Smooth muscle cell (in vitro differentiated cells): ENCODE measurements at regions not wholly inside any gene's neighbourhood (a gene's known extent, or its start where the extent isn't known, plus 50 kb on each side); places are given as distances from the start of the nearest gene placed in this dataset.

Source experiments
- DNase-seq: peaks from one replicate; lab custom pipeline; 2025; ENCODE audit not compliant: unreplicated experiment; lab: John Stamatoyannopoulos, UW
- H2AFZ ChIP-seq: fragments of 200-600 bp; sonication (generic); 2 replicates; pipeline ENCODE4 v1.6.0; 2016; ENCODE audit warnings: antibody characterized with exemption, low read depth, mild to moderate bottlenecking
- H3F3A ChIP-seq: fragments of 200-600 bp; sonication (generic); 2 replicates; pipeline ENCODE4 v1.6.0; 2017; ENCODE audit warnings: antibody characterized with exemption, low read depth
- H3K27ac ChIP-seq: fragments of 200-600 bp; sonication (generic); 2 replicates; pipeline ENCODE4 v1.5.1; 2016; ENCODE audit warnings: low read depth, mild to moderate bottlenecking
- H3K27me3 ChIP-seq: fragments of 200-600 bp; sonication (generic); 2 replicates; pipeline ENCODE4 v1.6.1; 2016; ENCODE audit warnings: low read depth, mild to moderate bottlenecking
- H3K36me3 ChIP-seq: fragments of 200-600 bp; sonication (generic); 2 replicates; pipeline ENCODE4 v1.5.1; 2016; ENCODE audit warnings: low read depth
- H3K4me1 ChIP-seq: fragments of 200-600 bp; sonication (generic); 2 replicates; pipeline ENCODE4 v1.5.1; 2016; ENCODE audit warnings: low read depth
- H3K4me2 ChIP-seq: fragments of 200-600 bp; sonication (generic); 2 replicates; pipeline ENCODE4 v1.6.0; 2016; ENCODE audit warnings: mild to moderate bottlenecking
- H3K4me3 ChIP-seq: fragments of 200-600 bp; sonication (generic); 2 replicates; pipeline ENCODE4 v1.5.1; 2016; ENCODE audit warnings: mild to moderate bottlenecking
- H3K79me2 ChIP-seq: fragments of 200-600 bp; sonication (generic); 2 replicates; pipeline ENCODE4 v1.6.0; 2016; ENCODE audit warnings: low read depth, mild to moderate bottlenecking
- H3K9ac ChIP-seq: fragments of 200-600 bp; sonication (generic); 2 replicates; pipeline ENCODE4 v1.6.0; 2016; ENCODE audit warnings: low read depth
- H3K9me3 ChIP-seq: fragments of 200-600 bp; sonication (generic); replicated peaks from 2 replicates; pipeline ENCODE4 v1.5.1; 2016; ENCODE audit warnings: low read depth
- H4K20me1 ChIP-seq: fragments of 200-600 bp; sonication (generic); 2 replicates; pipeline ENCODE4 v1.6.0; 2016; ENCODE audit warnings: low read depth
- WGBS: methylation state at CpG from one replicate; pipeline ENCODE4 v1.1.7; 2016; ENCODE audit warnings: low lambda C conversion rate; 5-methylcytosine and 5-hydroxymethylcytosine counted together
- TF ChIP-seq, protein P1 (sequence below): fragments of 200-600 bp; sonication (generic); IDR thresholded peaks from 2 replicates; pipeline ENCODE4 v1.5.1; 2017; ENCODE audit warnings: borderline replicate concordance, mild to moderate bottlenecking, antibody characterized with exemption; ENCODE audit not compliant: insufficient read depth, poor library complexity, severe bottlenecking

- Histone ChIP-seq H3K9ac (no peak overlapping the region), H3K27me3 (no peaks in the 10 kb centered on the region), H3K36me3 (no peaks in the 10 kb centered on the region), H3K4me1 (peaks cover 5% of the 10 kb centered on the region), H2AFZ (no peak overlapping the region), H3K79me2 (no peaks in the 10 kb centered on the region), H3K27ac (no peak overlapping the region), H3F3A (no peaks in the 10 kb centered on the region), H4K20me1 (no peaks in the 10 kb centered on the region), H3K9me3 (no peaks in the 10 kb centered on the region), H3K4me3 (no peak overlapping the region), H3K4me2 (no peak overlapping the region)
- TF ChIP-seq, protein P1, sequence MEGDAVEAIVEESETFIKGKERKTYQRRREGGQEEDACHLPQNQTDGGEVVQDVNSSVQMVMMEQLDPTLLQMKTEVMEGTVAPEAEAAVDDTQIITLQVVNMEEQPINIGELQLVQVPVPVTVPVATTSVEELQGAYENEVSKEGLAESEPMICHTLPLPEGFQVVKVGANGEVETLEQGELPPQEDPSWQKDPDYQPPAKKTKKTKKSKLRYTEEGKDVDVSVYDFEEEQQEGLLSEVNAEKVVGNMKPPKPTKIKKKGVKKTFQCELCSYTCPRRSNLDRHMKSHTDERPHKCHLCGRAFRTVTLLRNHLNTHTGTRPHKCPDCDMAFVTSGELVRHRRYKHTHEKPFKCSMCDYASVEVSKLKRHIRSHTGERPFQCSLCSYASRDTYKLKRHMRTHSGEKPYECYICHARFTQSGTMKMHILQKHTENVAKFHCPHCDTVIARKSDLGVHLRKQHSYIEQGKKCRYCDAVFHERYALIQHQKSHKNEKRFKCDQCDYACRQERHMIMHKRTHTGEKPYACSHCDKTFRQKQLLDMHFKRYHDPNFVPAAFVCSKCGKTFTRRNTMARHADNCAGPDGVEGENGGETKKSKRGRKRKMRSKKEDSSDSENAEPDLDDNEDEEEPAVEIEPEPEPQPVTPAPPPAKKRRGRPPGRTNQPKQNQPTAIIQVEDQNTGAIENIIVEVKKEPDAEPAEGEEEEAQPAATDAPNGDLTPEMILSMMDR = no peak
- DNase-seq = no peak
- 90% methylated on average over 2 of the region's 2 CpGs for WGBS
Observed at GRCh38 chr16:49057391-49057790, 224.2 kb downstream of the CBLN1 start.

GRCh38 chr16:49056546-49056945, 225.1 kb downstream of the CBLN1 start:
- Histone ChIP-seq H3F3A (no peaks in the 10 kb centered on the region), H3K9ac (no peak overlapping the region), H3K9me3 (no peaks in the 10 kb centered on the region), H3K4me3 (no peak overlapping the region), H3K27ac (no peak overlapping the region), H3K36me3 (no peaks in the 10 kb centered on the region), H4K20me1 (no peaks in the 10 kb centered on the region), H3K4me1 (peaks cover 5% of the 10 kb centered on the region), H2AFZ (no peak overlapping the region), H3K27me3 (no peaks in the 10 kb centered on the region), H3K4me2 (no peak overlapping the region), H3K79me2 (no peaks in the 10 kb centered on the region)
- TF ChIP-seq, protein P1 = no peak
- 82% methylated on average over 5 of the region's 5 CpGs for WGBS
- DNase-seq = no peak

GRCh38 chr16:49055824-49056545, 225.7 kb downstream of the CBLN1 start:
- DNase-seq = no peak
- H3F3A ChIP-seq = no peaks in the 10 kb centered on the region
- no peaks in the 10 kb centered on the region for H3K36me3 ChIP-seq
- H2AFZ ChIP-seq = no peak overlapping the region
- no peak overlapping the region for H3K27ac ChIP-seq
- no peaks in the 10 kb centered on the region for H3K79me2 ChIP-seq
- H3K9me3 ChIP-seq = no peaks in the 10 kb centered on the region
- 78% methylated on average over 6 of the region's 6 CpGs for WGBS
- H3K4me1 ChIP-seq = peaks cover 5% of the 10 kb centered on the region
- H3K9ac ChIP-seq = no peak overlapping the region
- H3K4me3 ChIP-seq = no peak overlapping the region
- no peaks in the 10 kb centered on the region for H4K20me1 ChIP-seq
- TF ChIP-seq, protein P1 = no peak
- H3K27me3 ChIP-seq = no peaks in the 10 kb centered on the region
- H3K4me2 ChIP-seq = no peak overlapping the region

DNA sequence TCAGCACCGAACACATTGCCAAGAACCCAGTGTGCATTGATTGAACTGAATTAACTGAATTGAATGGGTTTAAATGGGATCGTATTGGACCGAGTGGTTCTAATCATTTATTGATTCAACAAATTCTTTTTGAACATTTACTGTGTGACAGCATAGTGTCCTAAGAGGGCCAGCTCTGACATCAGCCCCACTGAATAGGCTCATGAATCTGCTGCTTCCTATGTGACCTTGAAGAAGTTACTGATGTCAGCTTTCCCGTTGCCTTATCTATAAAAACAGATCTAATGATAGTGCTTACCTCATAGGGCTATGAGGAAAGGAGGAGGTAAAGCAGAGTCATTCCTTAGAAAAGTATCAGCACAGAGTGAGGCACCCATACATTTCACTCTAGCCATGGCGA, 226.3 kb downstream of the CBLN1 start:
- H3K4me3 ChIP-seq = no peak overlapping the region
- no peak overlapping the region for H3K27ac ChIP-seq
- peaks cover 5% of the 10 kb centered on the region for H3K4me1 ChIP-seq
- no peaks in the 10 kb centered on the region for H4K20me1 ChIP-seq
- no peaks in the 10 kb centered on the region for H3K79me2 ChIP-seq
- DNase-seq = no peak
- no peaks in the 10 kb centered on the region for H3K9me3 ChIP-seq
- H2AFZ ChIP-seq = no peak overlapping the region
- no peak overlapping the region for H3K9ac ChIP-seq
- H3K36me3 ChIP-seq = no peaks in the 10 kb centered on the region
- TF ChIP-seq, protein P1 = no peak
- 90% methylated on average over 5 of the region's 5 CpGs for WGBS
- no peaks in the 10 kb centered on the region for H3K27me3 ChIP-seq
- H3K4me2 ChIP-seq = no peak overlapping the region
- H3F3A ChIP-seq = no peaks in the 10 kb centered on the region
